GM12891 (cell line): ENCODE measurements at regions not wholly inside any gene's neighbourhood (a gene's known extent, or its start where the extent isn't known, plus 50 kb on each side); places are given as distances from the start of the nearest gene placed in this dataset.

Experiments used
- DNase-seq: peaks from one replicate; pipeline ENCODE4 v3.0.0; 2011; ENCODE audit warnings: low spot score; ENCODE audit not compliant: insufficient read length
- FAIRE-seq: peaks from 2 replicates; lab custom pipeline; 2011; peaks lifted over from hg19 to GRCh38; lab: Jason Lieb, UNC
- PAX5 ChIP-seq: IDR thresholded peaks from 2 replicates; pipeline ENCODE4 v1.6.1; 2011; ENCODE audit warnings: low read length, moderate library complexity, mild to moderate bottlenecking; ENCODE audit not compliant: insufficient read depth, severe bottlenecking
- POLR2A ChIP-seq: IDR thresholded peaks from 2 replicates; pipeline ENCODE4 v1.6.1; 2011; ENCODE audit warnings: low read depth, low read length, control low read depth
- POLR2AphosphoS5 ChIP-seq: IDR thresholded peaks from 2 replicates; pipeline ENCODE4 v1.6.1; 2011; ENCODE audit warnings: low read depth, low read length, control low read depth
- POU2F2 ChIP-seq: IDR thresholded peaks from 2 replicates; pipeline ENCODE4 v1.6.1; 2011; ENCODE audit warnings: low read depth, mild to moderate bottlenecking, control low read depth, low read length, moderate library complexity
- SPI1 ChIP-seq: IDR thresholded peaks from 2 replicates; pipeline ENCODE4 v1.6.1; 2011; ENCODE audit warnings: low read depth, low read length, control low read depth
- TAF1 ChIP-seq: IDR thresholded peaks from 2 replicates; pipeline ENCODE4 v1.6.1; 2011; ENCODE audit warnings: low read depth, low read length, control low read depth

DNA sequence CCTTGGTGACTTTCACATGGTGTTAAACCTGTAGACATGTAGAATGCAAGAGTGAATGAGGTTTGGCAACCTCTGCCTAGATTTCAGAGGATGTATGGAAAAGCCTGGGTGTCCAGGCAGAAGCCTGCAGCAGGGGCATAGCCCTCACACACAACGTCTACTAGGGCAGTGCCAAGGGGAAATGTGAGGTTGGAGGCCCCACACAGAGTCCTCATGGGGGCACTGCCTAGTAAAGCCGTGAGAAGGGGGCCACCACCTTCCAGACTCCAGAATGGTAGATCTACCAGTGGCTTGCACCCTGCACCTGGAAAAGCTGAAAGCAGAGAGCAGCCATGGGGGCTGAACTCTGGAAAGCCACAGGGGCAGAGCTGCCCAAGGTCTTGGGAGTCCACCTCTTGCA is 241.2 kb downstream of the KLF13 start:
- FAIRE-seq, result no peak
- no peak for TF ChIP-seq SPI1
- TF ChIP-seq TAF1, result no peak
- no peak for TF ChIP-seq PAX5
- no peak for TF ChIP-seq POLR2AphosphoS5
- DNase-seq, result no peak

DNA sequence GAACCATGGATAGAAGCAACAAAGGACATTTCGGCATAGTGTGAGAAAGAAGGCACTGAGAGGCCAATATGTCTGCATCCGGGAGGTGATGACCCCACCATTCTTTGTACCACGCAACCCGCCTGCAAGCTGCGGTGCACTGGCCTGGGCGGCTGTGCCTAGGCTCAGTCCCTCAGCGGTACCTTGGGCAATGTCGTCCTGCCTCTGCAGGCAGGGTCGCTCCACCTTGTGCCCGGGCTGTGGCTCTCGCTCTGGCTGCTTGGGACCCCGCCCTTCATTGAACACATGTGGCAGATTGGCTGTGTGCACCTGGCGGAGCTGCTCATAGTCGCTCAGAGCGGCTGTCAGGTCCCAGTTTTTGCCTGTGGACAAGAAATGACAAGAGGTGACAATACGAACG is 243.2 kb downstream of the KLF13 start:
- no peak for FAIRE-seq

DNA sequence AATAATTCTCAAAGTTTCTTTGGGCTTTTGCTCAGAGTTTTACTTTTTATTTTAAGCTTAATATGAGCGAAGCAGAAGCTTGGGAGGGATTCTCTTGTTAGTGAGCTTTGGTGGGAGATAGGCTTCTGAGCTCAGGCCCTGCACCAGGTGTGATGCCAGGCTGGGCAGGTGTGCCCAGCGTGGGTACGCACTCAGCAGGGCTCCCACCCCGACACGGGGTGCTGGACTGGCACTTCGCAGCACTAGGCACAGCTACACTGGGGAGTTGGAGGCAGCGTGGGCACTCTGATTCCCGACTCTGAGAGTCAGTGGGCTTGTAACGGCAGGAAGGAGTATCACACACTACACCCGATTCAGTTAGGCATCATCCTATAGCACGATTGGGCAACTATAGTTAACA is 244.0 kb downstream of the KLF13 start:
- TF ChIP-seq TAF1 (no peak), POLR2A (no peak), POLR2AphosphoS5 (no peak), SPI1 (no peak), PAX5 (no peak), POU2F2 (no peak)
- FAIRE-seq (no peak), DNase-seq (no peak)

More for the DNA sequence above, 243.2 kb downstream of the KLF13 start:
- DNase-seq, result no peak
- TF ChIP-seq PAX5 (no peak), POU2F2 (no peak), TAF1 (no peak), SPI1 (no peak), POLR2AphosphoS5 (no peak), POLR2A (no peak)

DNA sequence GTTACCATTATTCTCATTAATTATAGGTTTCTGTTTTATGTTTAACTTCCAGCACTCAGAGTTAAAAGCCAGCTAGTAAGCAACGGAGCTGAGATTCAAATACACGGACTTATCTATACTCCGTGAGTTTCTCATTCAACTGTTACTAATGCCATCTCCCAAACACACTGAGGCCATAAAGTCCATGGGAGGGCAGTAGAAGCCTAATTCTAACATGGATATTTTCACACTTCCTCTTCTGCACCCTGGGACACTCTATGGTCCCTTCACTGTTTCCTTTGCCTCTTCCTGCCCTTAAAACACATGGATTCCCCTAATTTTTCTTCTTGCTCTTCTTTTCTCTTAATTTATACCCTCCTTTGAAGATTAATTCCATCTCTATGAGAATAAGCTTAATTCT is 245.0 kb downstream of the KLF13 start:
- DNase-seq (no peak), FAIRE-seq (no peak)
- TF ChIP-seq SPI1, result peak; percentile 56
- no peak for TF ChIP-seq POLR2A

DNA sequence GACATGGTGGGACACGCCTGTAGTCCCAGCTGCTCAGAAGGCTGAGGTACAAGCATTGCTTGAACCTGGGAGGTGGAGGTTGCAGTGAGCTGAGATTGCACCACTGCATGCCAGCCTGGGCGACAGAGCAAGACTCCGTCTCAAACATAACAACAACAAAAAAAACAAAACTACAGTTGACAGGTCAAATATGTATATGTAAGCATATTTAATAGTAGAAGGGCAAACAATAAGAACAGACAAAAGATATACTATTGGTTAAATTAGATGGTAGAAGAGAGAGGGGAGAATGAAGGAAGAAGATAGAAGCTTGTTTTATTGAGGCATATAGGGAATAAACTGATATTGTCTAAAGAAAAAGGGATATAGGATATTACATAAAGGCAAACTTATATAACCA is 247.1 kb downstream of the KLF13 start:
- DNase-seq (no peak), FAIRE-seq (no peak)
- TF ChIP-seq POLR2AphosphoS5 (no peak), TAF1 (no peak), POU2F2 (no peak), POLR2A (no peak), PAX5 (no peak), SPI1 (no peak)

DNA sequence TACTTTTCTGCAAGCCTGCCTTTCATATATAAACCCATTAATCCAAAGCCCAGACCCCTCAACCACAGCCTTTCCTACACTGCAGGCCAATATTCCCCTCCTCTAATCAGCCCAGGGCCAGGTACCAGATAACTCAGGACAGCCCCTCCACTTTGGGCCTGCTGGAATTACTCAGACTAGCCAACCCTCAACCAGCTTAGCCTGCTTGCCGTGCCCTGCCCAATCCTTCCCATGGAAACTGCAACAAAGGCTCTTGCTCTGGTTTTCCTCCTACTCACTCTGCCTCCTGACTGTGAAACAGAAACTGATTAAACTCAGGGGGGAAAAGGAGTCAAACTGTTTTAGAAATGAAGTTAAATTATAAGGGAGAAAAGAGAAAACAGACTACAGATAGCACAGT is 248.1 kb downstream of the KLF13 start:
- FAIRE-seq (no peak), DNase-seq (no peak)
- TF ChIP-seq POU2F2, result no peak
- no peak for TF ChIP-seq POLR2AphosphoS5
- TF ChIP-seq PAX5, result no peak
- TF ChIP-seq SPI1, result no peak
- no peak for TF ChIP-seq POLR2A
- no peak for TF ChIP-seq TAF1

DNA sequence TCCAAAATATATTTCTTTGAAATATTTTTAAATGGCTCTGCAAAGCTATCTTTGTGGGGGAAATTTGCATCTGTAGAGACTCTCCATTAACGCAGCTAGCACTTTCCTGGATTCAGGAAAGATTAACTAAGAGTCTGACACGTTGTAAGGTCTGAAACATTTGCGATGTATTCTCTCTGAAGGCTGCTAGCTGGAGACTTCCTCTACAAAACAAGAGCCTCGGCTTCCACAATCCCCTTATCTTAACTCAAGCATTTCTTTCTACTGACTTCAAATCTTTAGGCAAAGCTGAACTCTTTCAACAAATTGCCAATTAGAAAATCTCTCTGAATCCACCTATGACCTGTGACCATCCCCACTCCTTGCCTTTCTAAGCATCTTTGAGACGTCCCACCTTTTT is 250.5 kb downstream of the KLF13 start:
- DNase-seq (no peak), FAIRE-seq (no peak)
- TF ChIP-seq TAF1 (no peak), POU2F2 (no peak), POLR2AphosphoS5 (no peak), POLR2A (no peak), PAX5 (no peak), SPI1 (no peak)

DNA sequence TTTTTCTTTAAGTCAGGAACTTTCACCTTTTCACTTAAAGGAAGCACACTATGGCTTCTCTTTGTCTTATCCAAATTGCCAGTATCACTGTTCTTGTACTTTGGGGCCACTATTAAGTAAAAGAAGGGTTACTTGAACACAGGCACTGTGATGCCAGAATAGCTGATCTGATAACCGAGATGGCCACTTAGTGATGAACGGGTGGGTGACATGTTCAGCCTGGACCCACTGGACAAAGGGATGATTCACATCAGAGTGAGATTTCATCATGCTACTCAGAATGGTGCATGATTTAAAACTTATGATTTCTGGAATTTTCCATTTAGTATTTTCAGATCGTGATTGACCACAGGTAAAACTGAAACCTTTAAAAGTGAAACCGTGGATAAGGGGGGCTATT is 252.6 kb downstream of the KLF13 start:
- TF ChIP-seq POLR2A (no peak), POU2F2 (no peak), SPI1 (no peak), POLR2AphosphoS5 (no peak), TAF1 (no peak), PAX5 (no peak)
- DNase-seq (no peak), FAIRE-seq (no peak)

DNA sequence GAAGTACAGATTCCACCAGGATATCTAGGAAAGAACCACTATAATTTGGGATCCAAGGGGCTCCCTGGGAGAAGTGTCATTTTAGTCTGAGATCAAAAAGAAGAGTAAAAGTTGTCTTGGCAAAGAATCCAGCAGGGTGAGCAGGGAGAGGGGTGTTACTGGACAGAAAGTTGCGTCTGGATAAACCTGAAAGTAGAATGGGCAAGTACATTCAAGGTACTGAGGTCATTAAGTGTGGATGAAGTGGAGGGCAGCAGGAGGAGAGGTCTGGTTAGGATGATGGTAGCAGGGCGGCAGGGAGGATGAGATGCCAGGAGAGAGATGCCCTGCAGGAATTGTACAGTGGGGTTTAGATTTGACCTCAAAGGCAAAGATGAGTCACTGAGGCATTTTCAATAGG is 253.3 kb downstream of the KLF13 start:
- FAIRE-seq (no peak), DNase-seq (no peak)
- no peak for TF ChIP-seq SPI1
- TF ChIP-seq POLR2AphosphoS5, result no peak
- no peak for TF ChIP-seq TAF1
- TF ChIP-seq PAX5, result no peak
- TF ChIP-seq POU2F2, result no peak
- no peak for TF ChIP-seq POLR2A

DNA sequence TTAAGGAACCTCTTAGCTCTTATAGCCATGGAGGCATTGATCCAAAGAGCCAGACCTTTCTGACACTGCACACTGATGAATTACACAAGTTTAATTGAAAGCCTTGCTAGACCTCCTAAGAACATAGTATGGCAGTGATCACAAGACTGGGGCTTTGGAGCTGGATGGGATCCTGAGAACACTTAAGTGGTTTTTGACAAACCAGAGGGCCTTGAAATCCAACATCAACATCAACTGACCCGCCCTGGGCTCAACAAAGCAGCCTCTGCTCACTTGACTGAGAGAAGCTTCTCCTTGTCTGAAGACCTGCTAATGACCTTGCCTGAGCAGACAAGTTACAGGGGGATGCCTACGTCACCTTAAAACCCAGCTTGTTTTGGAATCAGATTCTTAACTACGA is 257.6 kb downstream of the KLF13 start:
- no peak for FAIRE-seq
- TF ChIP-seq SPI1 (no peak), PAX5 (no peak), POLR2A (no peak), POU2F2 (no peak), POLR2AphosphoS5 (no peak), TAF1 (no peak)

DNA sequence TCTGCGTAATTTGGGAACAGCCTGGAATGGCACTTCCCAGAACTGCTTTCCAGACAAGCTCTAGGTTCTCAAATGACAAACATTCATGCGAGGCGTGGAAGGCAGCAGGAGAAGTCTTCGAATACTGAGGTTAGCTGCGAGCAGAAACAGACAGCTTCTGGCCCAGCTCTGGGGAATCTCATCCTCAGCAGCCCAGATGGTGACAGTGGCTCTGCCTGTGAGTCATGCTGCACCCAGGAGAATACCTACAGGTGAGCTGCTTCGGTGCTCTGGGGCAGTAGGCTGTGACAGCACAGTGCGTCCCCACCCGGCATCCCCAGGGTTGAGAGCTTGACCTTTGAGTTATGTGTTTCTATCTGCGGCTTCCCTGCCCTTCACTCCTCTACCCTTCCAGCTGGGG is 258.6 kb downstream of the KLF13 start:
- DNase-seq, result no peak
- FAIRE-seq, result no peak
- TF ChIP-seq POLR2AphosphoS5 (no peak), POLR2A (no peak), TAF1 (no peak), PAX5 (no peak)

More for the DNA sequence above, 257.6 kb downstream of the KLF13 start:
- no peak for DNase-seq
